Ishikawa (cell line): ENCODE measurements at regions not wholly inside any gene's neighbourhood (a gene's known extent, or its start where the extent isn't known, plus 50 kb on each side); places are given as distances from the start of the nearest gene placed in this dataset.

Experiments
- CEBPB ChIP-seq: IDR thresholded peaks from 2 replicates; pipeline ENCODE4 v1.6.1; 2012
- CREB1 ChIP-seq: IDR thresholded peaks from 2 replicates; pipeline ENCODE4 v1.6.1; 2012; ENCODE audit warnings: low read depth
- EGR1 ChIP-seq: IDR thresholded peaks from 2 replicates; pipeline ENCODE4 v1.6.1; 2012
- EP300 ChIP-seq: IDR thresholded peaks from 2 replicates; pipeline ENCODE4 v1.6.1; 2012; ENCODE audit warnings: borderline replicate concordance
- FOXM1 ChIP-seq: IDR thresholded peaks from 2 replicates; pipeline ENCODE4 v1.6.1; 2012; ENCODE audit warnings: low read depth, borderline replicate concordance
- NFIC ChIP-seq: IDR thresholded peaks from 2 replicates; pipeline ENCODE4 v1.6.1; 2012
- RAD21 ChIP-seq: IDR thresholded peaks from 2 replicates; pipeline ENCODE4 v1.6.1; 2012; ENCODE audit warnings: low read depth
- TAF1 ChIP-seq: IDR thresholded peaks from 2 replicates; pipeline ENCODE4 v1.6.1; 2012; ENCODE audit warnings: low read depth, mild to moderate bottlenecking
- TCF12 ChIP-seq: IDR thresholded peaks from 2 replicates; pipeline ENCODE4 v1.6.1; 2012; ENCODE audit warnings: low read depth
- TEAD4 ChIP-seq: IDR thresholded peaks from 2 replicates; pipeline ENCODE4 v1.6.1; 2012
- YY1 ChIP-seq: IDR thresholded peaks from 2 replicates; pipeline ENCODE4 v1.6.1; 2012; ENCODE audit warnings: low read depth
- ZBTB7A ChIP-seq: IDR thresholded peaks from 2 replicates; pipeline ENCODE4 v1.6.1; 2012; ENCODE audit warnings: low read depth
- TF ChIP-seq, protein P1 (sequence below): IDR thresholded peaks from 2 replicates; pipeline ENCODE4 v1.6.1; 2012; ENCODE audit warnings: low read depth, mild to moderate bottlenecking
- TF ChIP-seq, protein P2 (sequence below): IDR thresholded peaks from 2 replicates; pipeline ENCODE4 v1.6.1; 2012
- TF ChIP-seq, protein P3 (sequence below): IDR thresholded peaks from 2 replicates; pipeline ENCODE4 v1.6.1; 2012

GRCh38 chr2:148585696-148586095, 58.9 kb upstream of the EPC2 start:
- no peak for TF ChIP-seq EP300
- TF ChIP-seq, protein P1, sequence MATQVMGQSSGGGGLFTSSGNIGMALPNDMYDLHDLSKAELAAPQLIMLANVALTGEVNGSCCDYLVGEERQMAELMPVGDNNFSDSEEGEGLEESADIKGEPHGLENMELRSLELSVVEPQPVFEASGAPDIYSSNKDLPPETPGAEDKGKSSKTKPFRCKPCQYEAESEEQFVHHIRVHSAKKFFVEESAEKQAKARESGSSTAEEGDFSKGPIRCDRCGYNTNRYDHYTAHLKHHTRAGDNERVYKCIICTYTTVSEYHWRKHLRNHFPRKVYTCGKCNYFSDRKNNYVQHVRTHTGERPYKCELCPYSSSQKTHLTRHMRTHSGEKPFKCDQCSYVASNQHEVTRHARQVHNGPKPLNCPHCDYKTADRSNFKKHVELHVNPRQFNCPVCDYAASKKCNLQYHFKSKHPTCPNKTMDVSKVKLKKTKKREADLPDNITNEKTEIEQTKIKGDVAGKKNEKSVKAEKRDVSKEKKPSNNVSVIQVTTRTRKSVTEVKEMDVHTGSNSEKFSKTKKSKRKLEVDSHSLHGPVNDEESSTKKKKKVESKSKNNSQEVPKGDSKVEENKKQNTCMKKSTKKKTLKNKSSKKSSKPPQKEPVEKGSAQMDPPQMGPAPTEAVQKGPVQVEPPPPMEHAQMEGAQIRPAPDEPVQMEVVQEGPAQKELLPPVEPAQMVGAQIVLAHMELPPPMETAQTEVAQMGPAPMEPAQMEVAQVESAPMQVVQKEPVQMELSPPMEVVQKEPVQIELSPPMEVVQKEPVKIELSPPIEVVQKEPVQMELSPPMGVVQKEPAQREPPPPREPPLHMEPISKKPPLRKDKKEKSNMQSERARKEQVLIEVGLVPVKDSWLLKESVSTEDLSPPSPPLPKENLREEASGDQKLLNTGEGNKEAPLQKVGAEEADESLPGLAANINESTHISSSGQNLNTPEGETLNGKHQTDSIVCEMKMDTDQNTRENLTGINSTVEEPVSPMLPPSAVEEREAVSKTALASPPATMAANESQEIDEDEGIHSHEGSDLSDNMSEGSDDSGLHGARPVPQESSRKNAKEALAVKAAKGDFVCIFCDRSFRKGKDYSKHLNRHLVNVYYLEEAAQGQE, result no peak

- no peak for TF ChIP-seq RAD21
- no peak for TF ChIP-seq YY1
- TF ChIP-seq ZBTB7A, result no peak
- TF ChIP-seq EP300, result no peak
- TF ChIP-seq, protein P2, sequence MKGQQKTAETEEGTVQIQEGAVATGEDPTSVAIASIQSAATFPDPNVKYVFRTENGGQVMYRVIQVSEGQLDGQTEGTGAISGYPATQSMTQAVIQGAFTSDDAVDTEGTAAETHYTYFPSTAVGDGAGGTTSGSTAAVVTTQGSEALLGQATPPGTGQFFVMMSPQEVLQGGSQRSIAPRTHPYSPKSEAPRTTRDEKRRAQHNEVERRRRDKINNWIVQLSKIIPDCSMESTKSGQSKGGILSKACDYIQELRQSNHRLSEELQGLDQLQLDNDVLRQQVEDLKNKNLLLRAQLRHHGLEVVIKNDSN, result no peak
- TF ChIP-seq, protein P3, sequence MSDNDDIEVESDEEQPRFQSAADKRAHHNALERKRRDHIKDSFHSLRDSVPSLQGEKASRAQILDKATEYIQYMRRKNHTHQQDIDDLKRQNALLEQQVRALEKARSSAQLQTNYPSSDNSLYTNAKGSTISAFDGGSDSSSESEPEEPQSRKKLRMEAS, result no peak
- TF ChIP-seq FOXM1, result no peak
- no peak for TF ChIP-seq TEAD4
These were observed 57.9 kb upstream of the EPC2 start for GRCh38 chr2:148586522-148587128.

GRCh38 chr2:148590612-148591011, 53.9 kb upstream of the EPC2 start:
- TF ChIP-seq EP300 (no peak), TCF12 (no peak), ZBTB7A (no peak), NFIC (no peak), CREB1 (no peak), CEBPB (no peak), FOXM1 (no peak), TEAD4 (no peak), RAD21 (no peak), EGR1 (no peak), YY1 (no peak), TAF1 (no peak)
- TF ChIP-seq, protein P2, result no peak
- TF ChIP-seq, protein P3, result no peak
- TF ChIP-seq, protein P1, result no peak

GRCh38 chr2:148592791-148593190, 51.8 kb upstream of the EPC2 start:
- TF ChIP-seq, protein P1, result no peak
- TF ChIP-seq EGR1 (no peak), TAF1 (no peak), YY1 (no peak), ZBTB7A (no peak), NFIC (no peak), CEBPB (no peak), FOXM1 (no peak)
- TF ChIP-seq, protein P3, result no peak
- TF ChIP-seq, protein P2, result no peak
